GM12891 (cell line): ENCODE measurements at regions not wholly inside any gene's neighbourhood (a gene's known extent, or its start where the extent isn't known, plus 50 kb on each side); places are given as distances from the start of the nearest gene placed in this dataset.

Experiments
- POLR2A ChIP-seq: IDR thresholded peaks from 2 replicates; pipeline ENCODE4 v1.6.1; 2011; ENCODE audit warnings: low read depth, low read length, control low read depth
- POLR2AphosphoS5 ChIP-seq: IDR thresholded peaks from 2 replicates; pipeline ENCODE4 v1.6.1; 2011; ENCODE audit warnings: low read depth, low read length, control low read depth
- POU2F2 ChIP-seq: IDR thresholded peaks from 2 replicates; pipeline ENCODE4 v1.6.1; 2011; ENCODE audit warnings: low read depth, mild to moderate bottlenecking, control low read depth, low read length, moderate library complexity
- SPI1 ChIP-seq: IDR thresholded peaks from 2 replicates; pipeline ENCODE4 v1.6.1; 2011; ENCODE audit warnings: low read depth, low read length, control low read depth
- TAF1 ChIP-seq: IDR thresholded peaks from 2 replicates; pipeline ENCODE4 v1.6.1; 2011; ENCODE audit warnings: low read depth, low read length, control low read depth

GRCh38 chr12:97194546-97194945 is 268.1 kb upstream of the RMST start:
- TF ChIP-seq POLR2AphosphoS5 (no peak), POLR2A (no peak), POU2F2 (no peak), TAF1 (no peak), SPI1 (no peak)
